ENCODE measurements at regions not wholly inside any gene's neighbourhood (a gene's known extent, or its start where the extent isn't known, plus 50 kb on each side); places are given as distances from the start of the nearest gene placed in this dataset.

DNA sequence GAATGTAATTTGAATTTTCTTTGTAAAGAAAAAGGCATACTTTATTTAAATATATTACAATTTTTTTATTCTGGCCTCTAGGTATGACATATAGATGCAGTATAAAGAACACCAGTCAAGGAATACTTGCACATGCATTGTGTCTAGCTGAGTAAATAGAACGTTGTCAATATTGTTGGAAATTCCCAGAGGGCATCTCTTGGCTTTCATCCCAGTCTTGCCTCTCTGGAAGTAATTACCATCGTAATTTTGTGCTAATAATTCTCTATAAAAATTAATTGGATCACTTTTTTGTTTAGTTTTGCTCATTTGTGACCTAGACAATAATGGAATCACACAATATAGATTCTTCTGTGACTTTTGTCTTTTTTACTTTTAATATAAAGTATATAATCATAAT lies 1052.3 kb upstream of the CELF2 start:
- no peak overlapping the region for H3K4me3 ChIP-seq (ENCODE audit: low read depth, low read length)
- H3K27me3 ChIP-seq (ENCODE audit: control insufficient read depth, insufficient read depth, low read length), result no peaks in the 10 kb centered on the region
- TF ChIP-seq, protein P1, sequence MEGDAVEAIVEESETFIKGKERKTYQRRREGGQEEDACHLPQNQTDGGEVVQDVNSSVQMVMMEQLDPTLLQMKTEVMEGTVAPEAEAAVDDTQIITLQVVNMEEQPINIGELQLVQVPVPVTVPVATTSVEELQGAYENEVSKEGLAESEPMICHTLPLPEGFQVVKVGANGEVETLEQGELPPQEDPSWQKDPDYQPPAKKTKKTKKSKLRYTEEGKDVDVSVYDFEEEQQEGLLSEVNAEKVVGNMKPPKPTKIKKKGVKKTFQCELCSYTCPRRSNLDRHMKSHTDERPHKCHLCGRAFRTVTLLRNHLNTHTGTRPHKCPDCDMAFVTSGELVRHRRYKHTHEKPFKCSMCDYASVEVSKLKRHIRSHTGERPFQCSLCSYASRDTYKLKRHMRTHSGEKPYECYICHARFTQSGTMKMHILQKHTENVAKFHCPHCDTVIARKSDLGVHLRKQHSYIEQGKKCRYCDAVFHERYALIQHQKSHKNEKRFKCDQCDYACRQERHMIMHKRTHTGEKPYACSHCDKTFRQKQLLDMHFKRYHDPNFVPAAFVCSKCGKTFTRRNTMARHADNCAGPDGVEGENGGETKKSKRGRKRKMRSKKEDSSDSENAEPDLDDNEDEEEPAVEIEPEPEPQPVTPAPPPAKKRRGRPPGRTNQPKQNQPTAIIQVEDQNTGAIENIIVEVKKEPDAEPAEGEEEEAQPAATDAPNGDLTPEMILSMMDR (IDR thresholded peaks at IDR 0.05; ENCODE audit: insufficient read depth, low read length, poor library complexity, severe bottlenecking), result no peak
- no peak for DNase-seq (ENCODE audit: low read depth)
- no peaks in the 10 kb centered on the region for H3K36me3 ChIP-seq (ENCODE audit: control insufficient read depth, insufficient read depth, low read length)

DNA sequence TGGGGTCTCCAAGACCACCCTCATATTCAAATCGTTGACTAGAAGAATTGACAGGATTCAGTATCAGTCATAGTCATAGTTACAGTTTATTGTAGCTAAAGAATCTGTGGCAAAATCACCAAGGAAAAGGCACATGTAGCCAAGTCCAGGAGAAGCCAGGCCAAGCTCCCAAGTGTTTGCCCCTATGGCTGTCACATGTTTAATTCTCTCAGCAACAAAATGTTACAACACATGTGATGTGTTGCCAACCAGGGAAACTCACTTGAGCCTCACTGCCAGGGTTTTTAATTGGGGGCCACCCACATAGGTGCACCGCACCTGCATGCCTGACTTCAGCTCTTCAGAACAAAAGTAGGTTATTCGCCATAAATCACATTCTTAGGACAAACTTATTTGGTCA lies 1030.9 kb upstream of the CELF2 start:
- no peaks in the 10 kb centered on the region for H3K36me3 ChIP-seq (ENCODE audit: control insufficient read depth, insufficient read depth, low read length)
- no peak for DNase-seq (ENCODE audit: low read depth)
- H3K4me3 ChIP-seq (ENCODE audit: low read depth, low read length), result no peak overlapping the region
- TF ChIP-seq, protein P1 (IDR thresholded peaks at IDR 0.05; ENCODE audit: insufficient read depth, low read length, poor library complexity, severe bottlenecking), result no peak
- no peaks in the 10 kb centered on the region for H3K27me3 ChIP-seq (ENCODE audit: control insufficient read depth, insufficient read depth, low read length)

DNA sequence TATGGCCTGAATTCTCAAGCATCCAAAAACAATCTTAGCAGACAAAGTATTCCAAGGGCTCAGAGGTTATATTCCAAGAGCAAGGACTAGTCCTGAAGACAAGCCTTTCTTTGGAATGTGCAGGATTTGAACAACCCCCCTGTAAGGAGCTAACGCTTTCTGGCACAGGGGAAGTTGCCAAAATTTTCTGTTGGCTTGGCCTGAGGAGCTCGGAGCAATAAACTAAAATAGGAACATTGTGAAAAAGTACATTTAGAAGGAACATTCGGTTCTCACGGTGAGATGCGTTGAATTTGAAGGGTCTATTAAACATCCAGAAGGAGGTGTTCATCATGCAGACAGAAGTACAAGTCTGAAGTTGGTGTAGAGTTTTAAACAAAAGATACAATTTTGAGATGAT lies 1030.5 kb upstream of the CELF2 start:
- no peaks in the 10 kb centered on the region for H3K36me3 ChIP-seq (ENCODE audit: control insufficient read depth, insufficient read depth, low read length)
- no peaks in the 10 kb centered on the region for H3K27me3 ChIP-seq (ENCODE audit: control insufficient read depth, insufficient read depth, low read length)
- no peak for DNase-seq (ENCODE audit: low read depth)
- H3K4me3 ChIP-seq (ENCODE audit: low read depth, low read length), result no peak overlapping the region
- TF ChIP-seq, protein P1 (IDR thresholded peaks at IDR 0.05; ENCODE audit: insufficient read depth, low read length, poor library complexity, severe bottlenecking), result no peak

DNA sequence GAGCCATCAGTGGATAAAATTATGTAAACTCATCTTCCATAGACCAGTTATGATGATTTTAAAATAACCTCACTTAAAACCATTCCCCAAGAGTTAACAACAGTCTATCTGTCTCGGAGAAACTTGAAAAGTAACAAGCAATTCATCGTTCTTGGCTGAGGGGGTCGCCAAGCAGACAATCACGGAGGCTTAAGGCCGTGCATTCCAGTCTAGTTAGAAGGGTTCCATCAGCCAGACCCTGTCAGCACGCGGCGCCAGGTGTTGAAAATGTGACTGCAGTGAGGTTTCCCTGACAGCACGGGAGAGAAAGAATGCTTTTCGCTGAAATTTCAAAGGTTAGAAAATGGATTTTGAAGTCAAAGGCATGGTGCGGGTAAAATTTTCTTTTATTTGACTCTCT lies 1025.0 kb upstream of the CELF2 start:
- H3K36me3 ChIP-seq (ENCODE audit: control insufficient read depth, insufficient read depth, low read length), result no peaks in the 10 kb centered on the region
- no peak overlapping the region for H3K4me3 ChIP-seq (ENCODE audit: low read depth, low read length)
- H3K27me3 ChIP-seq (ENCODE audit: control insufficient read depth, insufficient read depth, low read length), result no peaks in the 10 kb centered on the region
- TF ChIP-seq, protein P1 (IDR thresholded peaks at IDR 0.05; ENCODE audit: insufficient read depth, low read length, poor library complexity, severe bottlenecking), result no peak
- no peak for DNase-seq (ENCODE audit: low read depth)

DNA sequence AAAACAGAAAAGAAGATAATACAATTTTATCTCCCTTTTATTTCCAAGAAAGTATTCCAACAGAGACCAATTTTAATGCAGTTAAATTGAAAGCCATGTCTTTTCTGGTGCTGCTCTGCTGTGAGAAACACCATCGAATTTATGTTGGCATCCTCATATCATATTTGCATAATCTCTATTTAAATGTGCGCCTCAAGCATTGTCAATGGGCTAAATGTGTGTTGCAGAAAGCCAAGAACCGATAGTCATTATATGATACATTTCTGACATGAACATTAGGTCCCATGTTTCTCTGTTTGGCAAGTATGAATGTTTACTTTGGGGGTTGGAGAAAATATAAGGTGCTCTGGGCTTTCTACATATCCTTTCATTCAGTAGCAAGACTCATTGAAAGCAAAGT lies 1023.5 kb upstream of the CELF2 start:
- TF ChIP-seq, protein P1 (IDR thresholded peaks at IDR 0.05; ENCODE audit: insufficient read depth, low read length, poor library complexity, severe bottlenecking), result no peak

DNA sequence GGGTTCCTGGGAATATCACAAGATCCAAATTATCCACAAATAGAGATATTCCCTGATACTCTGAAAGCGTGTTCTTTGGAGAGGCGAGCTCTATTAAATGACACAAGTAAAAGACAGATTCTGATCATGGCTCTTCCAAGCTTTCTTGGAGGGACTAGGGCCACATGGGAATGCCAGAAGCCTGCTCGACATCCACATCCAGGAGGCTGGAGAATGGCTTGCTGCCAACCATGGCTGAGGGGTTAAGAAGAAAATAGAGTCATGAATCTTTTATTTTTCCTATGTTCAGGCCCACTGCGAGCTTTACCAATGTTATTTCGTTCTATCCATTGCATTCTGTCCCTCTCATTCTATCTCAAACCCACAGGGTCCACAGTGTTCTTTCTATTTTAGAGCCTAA lies 1018.0 kb upstream of the CELF2 start:
- Histone ChIP-seq H3K36me3 (ENCODE audit: control insufficient read depth, insufficient read depth, low read length) (no peaks in the 10 kb centered on the region), H3K27me3 (ENCODE audit: control insufficient read depth, insufficient read depth, low read length) (no peaks in the 10 kb centered on the region), H3K4me3 (ENCODE audit: low read depth, low read length) (no peak overlapping the region)
- TF ChIP-seq, protein P1 (IDR thresholded peaks at IDR 0.05; ENCODE audit: insufficient read depth, low read length, poor library complexity, severe bottlenecking), result no peak
- DNase-seq (ENCODE audit: low read depth), result no peak

More for the DNA sequence above, 1023.5 kb upstream of the CELF2 start:
- Histone ChIP-seq H3K36me3 (ENCODE audit: control insufficient read depth, insufficient read depth, low read length) (no peaks in the 10 kb centered on the region), H3K27me3 (ENCODE audit: control insufficient read depth, insufficient read depth, low read length) (no peaks in the 10 kb centered on the region), H3K4me3 (ENCODE audit: low read depth, low read length) (no peak overlapping the region)
- DNase-seq (ENCODE audit: low read depth), result no peak

Measured in kidney epithelial cell (primary cell).